ENCODE measurements at regions not wholly inside any gene's neighbourhood (a gene's known extent, or its start where the extent isn't known, plus 50 kb on each side); places are given as distances from the start of the nearest gene placed in this dataset.

DNA sequence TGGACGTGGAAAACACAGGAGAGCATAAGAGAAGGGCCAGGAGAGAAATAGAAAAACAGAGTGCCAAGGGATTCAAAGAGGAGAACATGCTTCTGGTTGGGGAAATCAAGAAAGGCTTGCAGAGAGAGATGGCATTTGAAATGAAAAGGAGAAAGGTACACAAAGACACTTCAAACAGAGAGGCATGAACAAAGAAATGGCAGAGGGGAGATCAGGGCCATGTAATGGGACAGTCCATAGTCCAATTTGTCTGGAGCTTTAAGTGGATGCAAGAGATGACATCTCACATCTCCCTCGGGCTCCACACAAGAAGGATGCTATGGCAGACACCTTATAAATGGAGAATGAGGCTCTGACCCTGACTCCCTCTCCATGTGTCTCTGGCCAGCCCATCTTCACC is 331.1 kb downstream of the MLLT3 start:
- no peak for DNase-seq

DNA sequence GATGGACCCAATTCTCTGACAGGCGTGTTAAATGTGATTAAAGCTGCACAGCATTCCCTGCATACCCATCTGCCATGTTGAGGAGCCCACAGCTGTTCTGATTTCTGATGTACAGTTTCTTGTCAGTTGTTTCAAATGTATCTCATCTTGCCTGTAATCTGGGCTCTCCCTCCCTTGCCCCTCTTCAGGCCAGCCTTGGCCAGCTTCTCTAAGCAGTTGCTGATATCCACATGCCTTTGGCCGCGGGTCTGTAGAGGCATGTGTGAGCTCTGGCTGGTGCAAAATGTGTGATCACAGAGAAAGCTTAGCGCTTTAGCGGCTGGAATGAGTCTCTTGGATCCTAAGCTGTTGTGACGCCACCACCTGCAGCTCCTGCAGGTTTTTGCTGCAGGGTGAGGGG is 332.0 kb downstream of the MLLT3 start:
- DNase-seq, result no peak

DNA sequence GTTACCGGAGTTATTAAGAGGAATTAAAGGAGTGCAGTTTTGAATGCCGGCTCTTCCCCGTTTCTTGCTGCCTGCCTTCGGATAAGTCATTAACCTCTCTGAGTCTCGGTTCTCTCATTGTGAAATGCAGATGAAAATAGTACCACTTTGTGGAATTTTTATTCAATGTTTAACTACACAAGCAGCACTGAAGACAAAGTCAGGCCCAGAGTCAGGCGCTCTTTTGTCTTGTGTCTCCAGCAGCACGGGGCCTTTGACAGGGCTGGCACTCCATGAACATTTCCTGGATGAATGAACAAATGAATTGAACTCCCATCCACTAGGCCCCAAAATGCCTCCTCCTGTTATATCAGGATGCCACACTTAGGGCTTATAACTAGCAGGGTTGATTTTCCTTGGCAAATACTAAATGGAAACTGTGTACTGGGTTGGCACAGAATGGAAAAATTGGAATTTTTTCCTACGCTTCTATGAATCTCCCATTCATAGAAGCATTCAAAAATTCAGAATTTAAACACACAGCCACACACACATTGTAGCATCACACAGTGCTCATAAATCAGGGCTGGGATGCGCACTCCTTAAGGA is 332.8 kb downstream of the MLLT3 start:
- no peak for DNase-seq

DNA sequence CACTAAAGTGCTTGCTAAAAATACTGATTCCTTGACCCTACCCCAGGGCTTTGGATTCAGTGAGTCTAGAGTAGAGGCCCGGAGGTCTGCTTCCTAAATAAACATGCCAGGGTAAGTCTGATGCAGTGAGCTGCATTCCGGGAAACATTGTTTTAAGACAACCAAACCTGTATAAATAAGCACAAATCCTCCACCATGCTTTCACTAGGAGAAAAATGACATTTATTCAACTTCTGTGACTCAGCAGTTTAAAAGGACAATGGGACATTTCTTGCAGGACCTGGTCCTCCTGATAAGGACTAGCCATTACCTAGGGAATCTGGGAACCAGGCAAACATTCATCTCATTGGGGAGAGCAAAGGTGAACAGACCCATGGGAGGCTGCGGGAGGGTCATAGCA is 335.3 kb downstream of the MLLT3 start:
- DNase-seq, result no peak

DNA sequence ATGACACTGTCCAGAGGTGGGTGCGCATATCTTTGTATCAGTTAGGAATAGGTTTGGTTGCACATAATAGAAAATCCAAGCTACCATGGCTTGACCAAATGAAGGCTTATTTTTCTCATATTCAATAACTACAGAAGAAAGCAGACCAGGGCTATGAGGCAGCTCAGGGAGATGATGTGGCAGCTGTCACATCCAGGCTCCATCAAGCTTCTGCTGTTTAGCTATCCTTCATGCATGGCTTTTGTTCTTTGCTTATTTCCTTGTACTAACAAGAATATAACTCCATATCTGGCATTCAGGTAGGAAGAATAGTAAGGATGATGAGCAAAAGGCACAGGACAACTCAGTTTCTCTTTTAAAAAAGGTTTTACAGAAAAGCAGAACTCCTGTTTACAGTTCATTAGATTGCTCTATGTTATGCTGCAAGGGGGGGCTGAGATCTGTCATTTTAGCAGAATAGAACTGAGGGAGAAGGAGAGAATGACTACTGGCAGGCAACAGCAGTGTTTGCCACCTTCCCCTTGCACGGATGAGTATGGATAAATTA is 336.1 kb downstream of the MLLT3 start:
- no peak for DNase-seq

DNA sequence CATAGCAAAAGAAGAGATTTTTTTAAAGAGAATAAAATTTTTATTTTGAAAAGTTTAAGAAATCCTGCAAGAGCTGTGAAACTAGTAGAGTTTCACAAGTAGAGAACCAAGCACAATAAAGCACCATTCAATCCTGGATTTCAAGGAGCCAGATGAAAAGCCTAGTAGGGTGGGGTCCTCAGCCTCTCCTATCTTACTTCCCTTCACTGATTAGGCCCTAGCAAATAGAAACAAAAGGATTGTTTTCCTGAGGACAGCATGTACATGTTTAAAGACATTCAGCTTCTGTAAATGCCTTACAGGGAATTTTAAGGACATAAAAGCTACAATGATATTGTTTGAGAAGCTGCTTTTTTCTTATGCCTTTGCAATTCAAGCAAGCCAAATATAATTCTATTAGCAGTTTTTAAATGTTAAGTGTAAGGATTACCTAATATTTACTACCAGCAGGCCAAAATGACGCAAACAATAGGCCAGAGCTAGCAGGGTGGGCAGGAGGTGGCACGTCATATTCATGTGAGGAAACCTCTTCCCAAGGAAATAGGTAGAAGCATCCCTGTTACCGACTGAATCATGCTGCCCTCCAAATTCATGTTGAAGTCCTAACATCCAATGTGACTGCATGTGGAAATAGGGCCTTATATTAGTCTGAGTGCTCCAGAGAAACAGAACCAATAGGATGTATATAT is 337.6 kb downstream of the MLLT3 start:
- DNase-seq, result no peak

DNA sequence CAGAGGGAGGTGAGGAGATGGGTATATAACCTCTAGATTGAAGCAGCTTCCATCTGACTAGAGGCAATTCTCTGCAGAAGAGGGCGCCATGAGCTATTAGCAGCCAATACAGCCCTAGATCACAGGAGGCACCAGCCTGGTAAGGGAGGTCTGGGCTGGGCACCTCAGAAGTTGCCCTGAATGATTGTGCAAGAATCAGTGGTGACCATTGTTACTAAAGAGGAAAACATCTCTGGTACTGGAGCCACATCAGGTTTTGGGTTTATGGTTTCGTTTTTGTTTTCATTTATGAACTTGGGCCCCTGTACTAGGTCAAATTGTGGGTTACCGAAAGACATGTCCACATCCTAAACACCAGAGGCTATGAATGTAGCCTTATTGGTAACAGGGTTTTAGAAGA is 342.0 kb downstream of the MLLT3 start:
- no peak for DNase-seq

DNA sequence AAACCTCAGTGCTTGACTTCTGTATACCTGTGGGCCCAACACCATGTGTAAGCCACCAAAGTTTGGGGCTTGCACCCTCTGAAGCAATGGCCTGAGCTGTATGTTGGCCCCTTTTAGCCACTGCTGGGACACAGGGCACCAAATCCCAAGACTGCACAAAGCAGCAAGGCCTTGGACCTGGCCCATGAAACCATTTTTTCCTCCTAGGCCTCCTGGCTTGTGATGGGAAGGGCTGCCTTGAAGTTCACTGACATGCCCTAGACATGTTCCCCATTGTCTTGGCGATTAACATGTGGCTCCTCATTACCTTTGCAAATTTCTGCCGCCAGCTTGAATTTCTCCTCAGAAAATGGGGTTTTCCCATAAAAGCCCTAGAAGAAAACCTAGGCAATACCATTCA is 345.5 kb downstream of the MLLT3 start:
- no peak for DNase-seq

DNA sequence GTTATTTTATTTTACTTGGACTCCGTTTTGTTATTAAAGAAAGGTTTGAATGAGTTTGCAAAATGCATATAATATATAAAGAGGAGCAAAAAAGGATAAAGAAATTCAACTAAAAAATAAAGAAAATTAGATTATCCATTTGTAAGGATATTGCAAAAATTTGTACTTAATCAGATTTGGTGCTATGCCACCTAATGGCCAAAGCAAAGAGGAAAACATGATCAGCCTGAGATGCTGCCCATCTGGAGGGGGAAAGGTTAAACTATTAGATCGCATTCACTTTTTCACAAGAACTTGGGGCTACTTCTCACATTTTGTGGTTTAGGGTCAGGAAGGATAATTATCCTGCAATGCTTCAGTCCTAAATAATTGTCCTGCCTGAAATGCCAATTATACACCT is 350.6 kb downstream of the MLLT3 start:
- DNase-seq, result no peak

DNA sequence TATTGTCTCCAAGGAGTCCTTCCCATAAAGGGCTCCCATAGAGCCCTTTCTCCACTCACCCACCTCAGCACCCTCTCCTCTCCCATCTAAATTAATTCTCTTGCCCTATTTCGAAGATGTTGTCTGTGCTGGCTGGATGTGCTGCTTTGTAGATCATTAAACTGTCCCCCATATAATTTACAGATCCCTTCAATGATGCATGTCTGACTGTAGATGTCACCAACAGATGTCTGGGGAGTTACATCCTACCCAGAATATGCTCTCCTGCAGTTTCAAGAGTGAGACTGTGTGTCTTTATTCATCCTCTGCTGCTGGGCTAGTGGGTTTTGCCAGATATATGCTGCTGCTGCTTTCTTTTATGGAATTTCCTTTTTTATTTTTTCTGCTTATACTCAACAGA is 351.2 kb downstream of the MLLT3 start:
- DNase-seq, result no peak

DNA sequence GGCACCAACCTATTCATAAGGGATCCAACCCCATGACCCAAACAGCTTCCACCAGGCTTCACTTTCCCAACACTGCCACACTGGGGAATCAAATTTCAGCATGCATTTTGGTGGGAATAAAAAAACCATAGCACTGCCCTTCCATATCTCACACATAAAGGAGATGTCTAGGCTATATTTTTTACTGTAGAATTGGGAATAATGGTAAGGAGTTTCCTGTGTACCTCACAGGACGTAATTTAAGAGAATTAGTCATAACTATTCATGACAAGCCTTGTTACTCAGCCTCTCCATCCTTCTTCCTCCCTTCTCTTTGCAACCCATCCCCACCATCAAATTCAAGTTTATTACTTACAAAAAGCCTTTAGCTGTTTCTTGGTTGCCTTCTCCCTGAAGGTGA is 352.1 kb downstream of the MLLT3 start:
- DNase-seq, result no peak

DNA sequence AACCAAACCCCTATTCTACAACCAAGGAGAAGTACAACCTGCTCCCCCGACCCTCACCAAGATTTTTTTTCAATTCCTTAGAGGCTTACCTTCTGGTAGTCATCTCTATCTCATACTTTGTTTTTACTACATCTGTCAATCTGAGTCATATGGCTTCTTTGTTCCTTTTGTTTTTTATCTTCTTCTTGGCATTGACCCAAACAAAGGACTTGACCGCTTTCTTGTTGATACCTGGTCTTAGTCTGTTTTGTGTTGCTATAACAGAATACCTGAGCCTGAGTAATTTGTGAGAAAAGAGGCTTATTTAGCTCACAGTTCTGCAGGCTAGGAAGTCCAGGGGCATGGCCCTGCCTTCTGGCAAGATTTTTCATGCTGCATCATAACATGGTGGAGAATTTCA is 352.7 kb downstream of the MLLT3 start:
- no peak for DNase-seq

DNA sequence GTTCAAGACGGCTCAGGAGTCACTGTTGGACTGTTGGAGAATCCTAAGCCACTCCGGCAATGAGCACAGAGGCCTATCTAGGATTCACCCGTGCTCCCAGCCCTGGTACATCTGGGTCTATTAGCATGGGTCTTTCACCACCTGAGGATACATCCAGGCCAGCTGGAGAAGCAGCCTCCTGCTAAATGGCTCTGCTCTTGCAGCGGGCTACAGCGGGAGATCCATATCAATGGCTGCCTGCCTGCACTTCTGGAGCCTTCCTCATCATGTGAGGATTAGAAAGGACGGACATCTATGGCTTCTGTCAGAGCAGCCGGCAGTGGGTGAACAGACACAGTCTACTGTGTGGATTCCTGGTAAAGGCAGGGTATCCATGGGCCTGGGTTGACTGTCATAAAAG is 357.4 kb downstream of the MLLT3 start:
- DNase-seq, result no peak

DNA sequence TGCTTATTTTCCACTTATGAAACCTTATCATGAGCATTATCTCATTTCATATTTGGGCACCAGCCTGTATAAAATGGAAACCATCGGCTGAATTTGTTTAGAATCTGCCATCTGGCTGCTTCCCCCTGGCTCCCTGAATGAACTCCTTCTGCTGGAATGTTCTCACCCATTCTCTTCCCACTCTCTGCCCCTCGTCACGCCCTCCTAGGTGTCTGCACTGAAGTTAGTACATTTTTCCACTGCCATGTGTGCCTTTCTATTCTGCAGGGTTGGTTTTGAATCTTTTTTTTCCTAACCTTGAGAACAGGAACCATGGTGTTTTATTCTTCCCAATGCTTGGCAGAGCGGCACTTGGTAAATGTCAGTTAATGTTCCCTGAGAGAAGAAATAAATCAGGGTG is 359.7 kb downstream of the MLLT3 start:
- DNase-seq, result no peak

DNA sequence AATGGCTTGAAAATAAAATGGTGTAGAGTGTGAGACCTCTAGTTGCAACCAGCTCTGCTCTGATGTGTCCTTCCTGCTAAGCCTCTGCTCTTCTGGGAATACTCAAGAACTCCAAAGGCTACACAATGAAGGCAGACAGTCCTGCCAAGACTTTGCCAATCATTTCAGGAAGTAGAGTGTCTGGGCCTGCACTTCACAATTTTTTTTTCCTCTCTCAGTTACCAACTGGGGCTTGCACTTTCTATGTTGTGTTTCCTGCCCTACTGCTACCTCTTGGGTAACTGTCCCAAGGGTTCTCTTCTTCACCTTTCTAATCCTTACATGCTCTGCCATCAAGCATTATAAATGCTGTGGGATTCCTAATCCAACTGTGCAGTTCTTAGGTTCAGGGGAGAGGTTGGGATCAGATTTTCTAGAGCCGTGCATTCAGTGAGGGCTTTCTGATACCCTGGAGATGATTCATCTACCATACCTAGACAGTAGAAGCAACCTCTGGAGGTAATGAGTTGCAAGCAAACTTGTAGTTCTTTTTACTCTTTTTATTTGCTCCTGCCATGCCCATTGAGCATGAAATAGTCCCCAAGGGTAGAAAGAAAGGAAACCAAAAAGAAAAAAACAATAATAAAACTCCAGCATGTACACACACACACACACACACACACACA is 365.9 kb downstream of the MLLT3 start:
- DNase-seq, result no peak

DNA sequence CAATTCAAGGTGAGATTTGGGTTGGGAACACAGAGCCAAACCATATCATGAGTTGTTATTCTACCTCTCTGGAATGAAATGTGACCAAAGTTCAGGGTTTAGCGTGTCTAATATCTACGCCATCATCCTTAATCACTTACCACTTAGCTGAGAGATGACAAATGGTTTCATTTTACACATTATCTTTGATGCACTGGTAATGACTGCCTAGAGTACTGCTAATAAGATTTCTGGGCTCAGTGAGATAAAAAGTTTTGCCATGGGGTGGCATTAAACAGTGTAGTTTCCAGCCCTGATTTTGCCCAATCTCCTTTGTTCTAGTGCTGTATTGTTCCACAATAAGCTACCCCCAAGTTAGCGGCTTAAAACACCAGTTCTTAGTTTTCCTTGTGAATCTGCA is 367.2 kb downstream of the MLLT3 start:
- no peak for DNase-seq

DNA sequence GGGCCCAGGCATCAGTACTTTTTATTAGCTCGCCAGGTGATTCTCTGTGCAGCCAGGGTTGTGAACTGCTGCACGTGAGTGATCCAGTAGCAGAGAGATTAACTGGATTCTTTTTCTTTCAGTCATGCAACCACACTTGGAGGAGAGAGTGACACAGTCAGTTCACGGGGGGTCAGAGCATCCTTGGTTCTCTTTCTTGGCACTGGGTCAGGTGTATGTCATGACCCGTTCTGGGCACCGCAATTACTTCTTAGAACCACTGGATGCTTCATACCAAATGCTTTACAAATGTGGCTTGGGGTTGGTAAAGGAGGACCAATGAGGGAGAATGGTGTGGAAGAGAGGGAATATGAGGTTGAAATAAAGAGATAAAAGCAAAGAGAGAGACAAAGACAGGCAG is 368.7 kb downstream of the MLLT3 start:
- DNase-seq, result no peak

DNA sequence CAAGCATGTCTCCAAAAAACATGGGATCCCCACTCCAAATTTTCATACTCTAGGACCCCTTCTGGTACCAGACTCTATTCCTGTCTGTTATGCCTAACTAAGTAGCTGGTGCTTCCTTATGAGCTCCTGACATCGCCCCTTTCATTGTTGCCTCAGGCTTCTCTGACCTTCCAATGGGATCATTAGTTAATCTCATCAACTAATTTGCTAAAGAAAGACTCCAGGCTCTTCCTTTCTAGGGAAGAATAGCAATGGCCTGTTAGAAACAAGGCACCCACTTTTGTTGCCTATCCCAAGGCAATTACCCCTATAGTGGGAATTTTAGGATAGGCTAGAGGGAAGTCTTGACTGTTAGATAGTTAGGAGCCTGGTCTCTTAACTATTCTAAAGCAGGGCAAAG is 369.5 kb downstream of the MLLT3 start:
- no peak for DNase-seq

DNA sequence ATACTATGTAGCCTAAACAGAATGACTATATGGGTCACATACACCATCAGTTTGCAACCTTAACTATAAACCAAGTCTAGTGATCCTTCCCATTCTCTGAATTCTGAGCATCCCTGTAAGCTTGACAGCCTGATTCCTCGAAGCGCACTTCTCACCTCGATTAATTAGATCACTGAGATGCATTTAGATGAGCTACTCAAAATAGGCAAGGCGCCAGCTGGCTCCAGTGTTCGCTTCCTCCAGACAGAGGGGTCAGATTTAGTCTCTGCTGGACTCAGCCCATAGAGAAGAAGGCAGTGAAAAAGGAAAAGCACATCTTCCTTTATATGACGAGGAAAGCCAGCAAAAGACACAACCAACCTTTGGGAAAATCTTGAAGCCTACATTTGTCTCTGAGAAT is 371.5 kb downstream of the MLLT3 start:
- DNase-seq, result no peak

DNA sequence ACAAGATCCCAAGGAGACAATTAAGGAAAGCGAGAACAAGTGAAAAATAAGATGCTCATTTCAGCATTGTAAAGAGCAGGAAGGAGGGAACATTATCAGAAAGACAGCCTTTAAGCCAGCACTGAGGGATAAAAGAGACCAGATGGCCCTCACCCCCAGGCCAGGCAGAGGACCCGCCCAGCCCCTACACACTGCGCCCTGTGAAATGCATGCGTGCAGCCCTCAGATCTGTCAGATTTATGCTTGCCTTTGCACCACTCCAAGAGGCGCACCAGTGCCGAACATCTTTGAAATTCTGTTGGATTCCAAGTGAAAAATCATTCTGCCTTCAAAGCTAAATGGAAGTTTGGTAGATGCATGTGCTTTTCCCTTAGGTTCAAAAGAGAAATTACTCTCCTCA is 378.0 kb downstream of the MLLT3 start:
- DNase-seq, result no peak

DNA sequence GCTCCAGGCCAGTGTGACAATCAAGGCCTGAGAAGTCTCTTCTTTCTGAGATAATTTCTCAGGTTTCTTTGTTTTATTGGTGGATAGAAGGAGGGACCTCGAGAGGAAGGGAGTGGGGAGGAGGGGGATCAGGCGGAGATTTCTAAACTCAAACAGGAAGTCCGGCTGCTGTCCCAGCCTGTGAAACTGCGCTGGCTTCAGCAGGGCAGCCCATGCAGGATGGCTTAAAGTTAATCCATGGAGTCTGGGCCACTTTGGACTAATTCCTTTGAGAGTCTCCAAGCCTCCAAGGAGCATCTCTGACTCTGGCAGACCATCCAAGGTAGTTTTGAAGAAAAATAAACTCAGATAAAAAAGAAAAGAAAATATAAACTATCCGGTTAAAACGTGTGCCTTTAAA is 378.5 kb downstream of the MLLT3 start:
- no peak for DNase-seq

DNA sequence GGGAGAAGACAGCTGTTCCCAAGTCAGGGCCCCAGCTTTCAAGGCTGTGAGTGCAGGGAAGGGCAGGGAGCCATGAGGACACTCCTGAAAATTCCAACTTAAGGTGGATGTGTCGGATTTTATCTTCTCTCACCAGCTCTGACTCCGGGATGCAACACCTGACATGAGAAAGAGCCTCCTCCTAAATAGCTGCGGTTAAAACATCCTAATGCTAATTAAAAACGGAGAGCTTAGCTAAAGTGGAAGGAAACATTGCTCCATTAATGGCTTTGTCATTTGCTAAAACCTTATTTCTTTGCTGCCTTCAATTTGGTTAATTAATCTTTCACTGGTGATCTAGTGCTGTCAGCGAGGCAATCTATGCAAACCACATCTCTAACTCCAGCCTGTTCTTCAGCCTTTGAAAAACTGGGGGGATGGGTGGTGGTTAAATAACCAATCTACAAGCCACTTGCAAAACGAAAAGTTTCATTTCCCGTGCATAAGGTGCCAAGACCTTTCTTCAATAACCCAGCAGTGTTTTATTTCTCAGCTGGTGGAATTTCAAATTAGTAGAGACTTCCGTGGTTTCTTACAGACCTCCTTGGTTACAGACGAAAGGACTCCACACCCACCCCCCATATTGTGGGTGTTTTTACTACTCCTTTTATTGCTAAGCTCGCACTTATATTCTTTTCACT is 379.6 kb downstream of the MLLT3 start:
- peak; percentile 33 for DNase-seq

DNA sequence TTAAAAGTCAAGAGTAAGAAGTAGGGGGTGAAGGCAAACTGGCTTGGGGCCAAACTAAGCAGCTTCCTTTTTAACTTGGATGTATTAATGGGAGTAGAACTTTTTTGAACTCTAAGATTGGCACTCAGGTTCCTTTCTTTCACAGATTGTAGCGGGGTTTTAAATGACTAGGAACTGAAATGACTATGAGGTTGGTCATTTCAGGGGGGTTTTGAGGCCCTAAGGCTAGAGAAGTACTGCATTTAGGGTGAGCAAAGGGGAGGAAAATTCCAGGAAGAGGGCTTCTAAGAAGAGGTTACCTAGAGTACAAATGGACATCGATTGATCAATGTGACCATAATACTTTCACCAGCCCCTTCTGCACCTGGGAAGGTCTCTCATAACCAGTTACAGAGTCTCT is 381.8 kb downstream of the MLLT3 start:
- DNase-seq, result no peak

DNA sequence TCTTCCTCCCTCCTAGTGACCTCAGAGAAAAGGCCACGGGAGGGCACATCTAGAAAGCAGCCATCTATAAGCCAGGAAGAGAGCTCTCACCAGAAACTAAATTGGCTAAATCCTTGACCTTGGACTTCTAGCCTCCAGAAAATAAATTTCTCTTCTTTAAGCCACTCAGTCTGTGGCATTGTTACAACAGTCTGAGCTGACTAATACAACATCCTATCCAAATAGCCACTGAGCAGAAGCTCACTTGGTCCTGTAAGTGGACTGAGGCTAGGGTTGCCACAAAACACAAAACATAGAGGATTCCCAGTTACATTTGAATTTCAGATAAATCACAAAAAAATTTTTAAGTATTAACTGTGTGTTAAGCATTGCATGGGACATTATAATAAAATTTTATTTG is 383.4 kb downstream of the MLLT3 start:
- DNase-seq, result no peak

Data from activated CD4-positive, alpha-beta T cell treated with anti-CD3 and anti-CD28 coated beads for 48 hours (primary cell).